B cell (primary cell): ENCODE measurements at regions not wholly inside any gene's neighbourhood (a gene's known extent, or its start where the extent isn't known, plus 50 kb on each side); places are given as distances from the start of the nearest gene placed in this dataset.

Experiments used
- EZH2 ChIP-seq: IDR thresholded peaks from 2 replicates; pipeline ENCODE4 v1.6.1; 2012; ENCODE audit warnings: borderline replicate concordance, low read depth, mild to moderate bottlenecking, moderate library complexity, low read length; ENCODE audit not compliant: insufficient read depth, poor library complexity, severe bottlenecking
- TF ChIP-seq, protein P1 (sequence below): fragments of 200-600 bp; IDR thresholded peaks from one replicate; pipeline ENCODE4 v1.8.0; 2022; ENCODE audit warnings: antibody characterized with exemption, mild to moderate bottlenecking

DNA sequence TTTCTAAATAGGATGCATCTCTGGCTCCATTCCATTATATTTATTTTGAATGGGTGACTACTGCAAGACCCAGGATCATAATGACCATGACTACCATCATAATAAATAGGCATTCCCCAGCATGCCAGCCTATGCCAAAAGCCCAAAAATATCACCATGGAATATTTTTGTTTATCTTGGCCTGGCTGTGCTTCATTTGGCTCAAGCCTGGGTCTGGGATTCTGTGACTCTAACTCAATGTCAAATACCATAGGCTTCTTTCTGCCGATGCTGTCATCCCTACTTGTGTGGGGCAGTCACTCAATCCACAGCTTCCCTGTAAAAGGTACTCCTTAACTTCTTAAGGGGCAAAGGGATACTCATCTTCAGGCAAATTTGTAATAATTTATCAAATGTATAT is 66.6 kb downstream of the DIRAS3 start:
- TF ChIP-seq, protein P1, sequence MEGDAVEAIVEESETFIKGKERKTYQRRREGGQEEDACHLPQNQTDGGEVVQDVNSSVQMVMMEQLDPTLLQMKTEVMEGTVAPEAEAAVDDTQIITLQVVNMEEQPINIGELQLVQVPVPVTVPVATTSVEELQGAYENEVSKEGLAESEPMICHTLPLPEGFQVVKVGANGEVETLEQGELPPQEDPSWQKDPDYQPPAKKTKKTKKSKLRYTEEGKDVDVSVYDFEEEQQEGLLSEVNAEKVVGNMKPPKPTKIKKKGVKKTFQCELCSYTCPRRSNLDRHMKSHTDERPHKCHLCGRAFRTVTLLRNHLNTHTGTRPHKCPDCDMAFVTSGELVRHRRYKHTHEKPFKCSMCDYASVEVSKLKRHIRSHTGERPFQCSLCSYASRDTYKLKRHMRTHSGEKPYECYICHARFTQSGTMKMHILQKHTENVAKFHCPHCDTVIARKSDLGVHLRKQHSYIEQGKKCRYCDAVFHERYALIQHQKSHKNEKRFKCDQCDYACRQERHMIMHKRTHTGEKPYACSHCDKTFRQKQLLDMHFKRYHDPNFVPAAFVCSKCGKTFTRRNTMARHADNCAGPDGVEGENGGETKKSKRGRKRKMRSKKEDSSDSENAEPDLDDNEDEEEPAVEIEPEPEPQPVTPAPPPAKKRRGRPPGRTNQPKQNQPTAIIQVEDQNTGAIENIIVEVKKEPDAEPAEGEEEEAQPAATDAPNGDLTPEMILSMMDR = no peak
- TF ChIP-seq EZH2 = no peak
